ENCODE measurements at regions not wholly inside any gene's neighbourhood (a gene's known extent, or its start where the extent isn't known, plus 50 kb on each side); places are given as distances from the start of the nearest gene placed in this dataset.
A peak's percentile ranks its signal among the peaks of the same experiment; 100 is the strongest.

- H3K4me3 Mint-ChIP-seq = no peak overlapping the region
- DNase-seq = no peak
- H3K36me3 Mint-ChIP-seq (ENCODE audit: low read depth) = no peaks in the 10 kb centered on the region
- H3K27me3 Mint-ChIP-seq (ENCODE audit: insufficient read depth) = no peaks in the 10 kb centered on the region; the same call in 1 of the 2 replicates
- H3K9me3 Mint-ChIP-seq = no peaks in the 10 kb centered on the region; the same call in 1 of the 2 replicates
- no peak overlapping the region for H3K27ac Mint-ChIP-seq
- no peaks in the 10 kb centered on the region; the same call in 1 of the 2 replicates for H3K4me1 Mint-ChIP-seq (ENCODE audit: low read depth)
- TF ChIP-seq CTCF (IDR thresholded peaks at IDR 0.05) = no peak
Measured at GRCh38 chr1:80018348-80018747, 1011.8 kb upstream of the ADGRL4 start.

GRCh38 chr1:80008934-80009333 lies 1002.4 kb upstream of the ADGRL4 start:
- no peak for TF ChIP-seq CTCF (IDR thresholded peaks at IDR 0.05)
- H3K27ac Mint-ChIP-seq = no peak overlapping the region
- H3K4me1 Mint-ChIP-seq (ENCODE audit: low read depth) = no peaks in the 10 kb centered on the region
- no peak overlapping the region for H3K4me3 Mint-ChIP-seq
- no peaks in the 10 kb centered on the region for H3K36me3 Mint-ChIP-seq (ENCODE audit: low read depth)
- DNase-seq = no peak
- no peaks in the 10 kb centered on the region for H3K27me3 Mint-ChIP-seq (ENCODE audit: insufficient read depth)
- no peaks in the 10 kb centered on the region for H3K9me3 Mint-ChIP-seq

GRCh38 chr1:80003250-80003649 lies 996.7 kb upstream of the ADGRL4 start:
- no peak for TF ChIP-seq CTCF (IDR thresholded peaks at IDR 0.05)
- H3K27ac Mint-ChIP-seq = no peak overlapping the region
- H3K9me3 Mint-ChIP-seq = no peaks in the 10 kb centered on the region; the same call in 1 of the 2 replicates
- DNase-seq = no peak
- no peaks in the 10 kb centered on the region; the same call in 1 of the 2 replicates for H3K27me3 Mint-ChIP-seq (ENCODE audit: insufficient read depth)
- no peak overlapping the region for H3K4me3 Mint-ChIP-seq
- H3K36me3 Mint-ChIP-seq (ENCODE audit: low read depth) = no peaks in the 10 kb centered on the region
- no peaks in the 10 kb centered on the region for H3K4me1 Mint-ChIP-seq (ENCODE audit: low read depth)

- H3K27ac Mint-ChIP-seq = no peak overlapping the region
- no peak for DNase-seq
- H3K4me1 Mint-ChIP-seq (ENCODE audit: low read depth) = no peaks in the 10 kb centered on the region
- H3K27me3 Mint-ChIP-seq (ENCODE audit: insufficient read depth) = no peaks in the 10 kb centered on the region; the same call in 1 of the 2 replicates
- no peak for TF ChIP-seq CTCF (IDR thresholded peaks at IDR 0.05)
- no peaks in the 10 kb centered on the region; the same call in 1 of the 2 replicates for H3K9me3 Mint-ChIP-seq
- H3K4me3 Mint-ChIP-seq = no peak overlapping the region
- no peaks in the 10 kb centered on the region for H3K36me3 Mint-ChIP-seq (ENCODE audit: low read depth)
Measured at GRCh38 chr1:79988401-79988800, 981.9 kb upstream of the ADGRL4 start.

GRCh38 chr1:79982211-79982610 lies 975.7 kb upstream of the ADGRL4 start:
- no peaks in the 10 kb centered on the region; the same call in 1 of the 2 replicates for H3K9me3 Mint-ChIP-seq
- no peaks in the 10 kb centered on the region; the same call in 1 of the 2 replicates for H3K27me3 Mint-ChIP-seq (ENCODE audit: insufficient read depth)
- peaks cover 6% of the 10 kb centered on the region; the same call in 1 of the 2 replicates for H3K4me1 Mint-ChIP-seq (ENCODE audit: low read depth)
- H3K4me3 Mint-ChIP-seq = peak overlapping the region; percentile 41
- H3K27ac Mint-ChIP-seq = no peak overlapping the region
- peak; percentile 25 for DNase-seq
- TF ChIP-seq CTCF (IDR thresholded peaks at IDR 0.05) = no peak
- H3K36me3 Mint-ChIP-seq (ENCODE audit: low read depth) = no peaks in the 10 kb centered on the region

- Mint-ChIP-seq H3K27me3 (ENCODE audit: insufficient read depth) (no peaks in the 10 kb centered on the region; the same call in 1 of the 2 replicates), H3K36me3 (ENCODE audit: low read depth) (no peaks in the 10 kb centered on the region), H3K9me3 (no peaks in the 10 kb centered on the region; the same call in 1 of the 2 replicates), H3K27ac (no peak overlapping the region), H3K4me3 (no peak overlapping the region), H3K4me1 (ENCODE audit: low read depth) (peaks cover 6% of the 10 kb centered on the region; the same call in 1 of the 2 replicates)
- DNase-seq = no peak
- no peak for TF ChIP-seq CTCF (IDR thresholded peaks at IDR 0.05)
Measured at GRCh38 chr1:79981481-79981880, 975.0 kb upstream of the ADGRL4 start.

All from HFFc6 (cell line).